CD4-positive, alpha-beta T cell (primary cell): ENCODE measurements at regions not wholly inside any gene's neighbourhood (a gene's known extent, or its start where the extent isn't known, plus 50 kb on each side); places are given as distances from the start of the nearest gene placed in this dataset.

Source experiments
- ATAC-seq: fragments of 200-7000 bp; cut with Tn5 transposase; one replicate; pipeline ENCODE4 v1.10.0; 2022; ENCODE audit warnings: mild to moderate bottlenecking; ENCODE audit not compliant: poor library complexity
- CTCF ChIA-PET: fragments of 350-600 bp; sonication (Branson Sonifier 250); formaldehyde crosslinking; loops from one replicate; lab custom pipeline; 2021; ENCODE audit warnings: antibody characterized with exemption, inconsistent platforms; lab: Charles Lee
- POLR2A ChIA-PET: fragments of 350-600 bp; sonication (Branson Sonifier 250); formaldehyde crosslinking; loops from one replicate; lab custom pipeline; 2021; ENCODE audit warnings: antibody characterized with exemption, inconsistent platforms; lab: Charles Lee
- DNase-seq, 14 experiments: peaks; one replicate each; pipeline ENCODE4 v3.0.0-alpha.2; 2013 to 2020; ENCODE audit warnings: mixed read lengths in 2 of 14
- H3K27ac ChIP-seq, 2 donors: one replicate each; pipeline versions ENCODE4 v1.5.1 to v1.7.0; 2013; ENCODE audit warnings: low read length in 2 of 2, low read depth in 1 of 2, mild to moderate bottlenecking in 1 of 2
- H3K27me3 ChIP-seq, 2 experiments: 1 replicate in 1 of 2; 2 replicates in 1 of 2; pipeline versions ENCODE4 v1.6.1 to v1.7.0; 2013; ENCODE audit warnings: low read length in 2 of 2, control low read depth in 1 of 2, mild to moderate bottlenecking in 1 of 2, moderate library complexity in 1 of 2; ENCODE audit not compliant: insufficient read depth in 2 of 2, control insufficient read depth in 1 of 2
- H3K36me3 ChIP-seq: one replicate; pipeline ENCODE4 v1.6.1; 2013; ENCODE audit warnings: low read length, control low read depth; ENCODE audit not compliant: insufficient read depth
- H3K4me1 ChIP-seq: one replicate; pipeline ENCODE4 v1.6.1; 2013; ENCODE audit warnings: low read length, control low read depth; ENCODE audit not compliant: insufficient read depth
- H3K4me3 ChIP-seq: one replicate; pipeline ENCODE4 v1.5.1; 2013; ENCODE audit warnings: mild to moderate bottlenecking, low read length, moderate library complexity
- H3K9me3 ChIP-seq, 2 experiments: 1 replicate in 1 of 2; 2 replicates in 1 of 2; pipeline versions ENCODE4 v1.6.1 to v1.7.0; 2013; ENCODE audit warnings: low read length in 2 of 2, mild to moderate bottlenecking in 2 of 2, control low read depth in 1 of 2, moderate library complexity in 1 of 2; ENCODE audit not compliant: control insufficient read depth in 1 of 2, insufficient read depth in 1 of 2
- H3K27ac Mint-ChIP-seq: one replicate; pipeline ENCODE4 v1.8.0; 2020; ENCODE audit warnings: mixed read lengths
- H3K27me3 Mint-ChIP-seq: one replicate; pipeline ENCODE4 v1.8.0; 2021; ENCODE audit warnings: mixed read lengths
- H3K36me3 Mint-ChIP-seq: one replicate; pipeline ENCODE4 v1.8.0; 2021; ENCODE audit warnings: low read depth, mixed read lengths
- H3K4me1 Mint-ChIP-seq: one replicate; pipeline ENCODE4 v1.8.0; 2021; ENCODE audit warnings: low read depth, mixed read lengths
- H3K4me3 Mint-ChIP-seq: one replicate; pipeline ENCODE4 v1.8.0; 2020; ENCODE audit warnings: mild to moderate bottlenecking, mixed read lengths
- H3K9me3 Mint-ChIP-seq: one replicate; pipeline ENCODE4 v1.8.0; 2020; ENCODE audit warnings: mixed read lengths
- CTCF ChIP-seq: fragments of 200-600 bp; IDR thresholded peaks from one replicate; pipeline ENCODE4 v1.8.0; 2022; ENCODE audit warnings: antibody characterized with exemption, mild to moderate bottlenecking
- intact Hi-C, 2 experiments: fragments of 100-400 bp; cut with DNase I in 1 of 2; cut with micrococcal nuclease in 1 of 2; formaldehyde crosslinking; loops; one replicate each; pipeline versions ENCODE4 v1.15.1 to v1.9.0; 2023 to 2025; cut with DNase I, micrococcal nuclease

- no peak overlapping the region for H3K4me3 Mint-ChIP-seq
- H3K4me1 Mint-ChIP-seq = no peaks in the 10 kb centered on the region
- ATAC-seq = no peak
- intact Hi-C loops = no loop called here
- H3K4me1 ChIP-seq = no peaks in the 10 kb centered on the region
- H3K9me3 ChIP-seq = peaks cover 4 to 14% of the 10 kb centered on the region in 2 experiments
- no peaks in the 10 kb centered on the region for H3K27me3 ChIP-seq
- H3K4me3 ChIP-seq = no peak overlapping the region
- ChIA-PET CTCF (no interaction called here), POLR2A (no interaction called here)
- H3K27me3 Mint-ChIP-seq = no peaks in the 10 kb centered on the region
- no peak for TF ChIP-seq CTCF
- peaks cover 23% of the 10 kb centered on the region for H3K9me3 Mint-ChIP-seq
- no peaks in the 10 kb centered on the region for H3K36me3 ChIP-seq
- no peak for DNase-seq
- no peak overlapping the region for H3K27ac Mint-ChIP-seq
- H3K27ac ChIP-seq = no peak overlapping the region
- no peaks in the 10 kb centered on the region for H3K36me3 Mint-ChIP-seq
Measured at GRCh38 chr1:105416261-105416660, 1640.2 kb upstream of the PRMT6 start.

- Histone ChIP-seq H3K9me3 (peaks cover 4 to 7% of the 10 kb centered on the region in 2 experiments), H3K4me1 (no peaks in the 10 kb centered on the region), H3K36me3 (no peaks in the 10 kb centered on the region), H3K27me3 (no peaks in the 10 kb centered on the region), H3K4me3 (no peak overlapping the region), H3K27ac (no peak overlapping the region)
- Mint-ChIP-seq H3K36me3 (no peaks in the 10 kb centered on the region), H3K27me3 (no peaks in the 10 kb centered on the region), H3K4me3 (no peak overlapping the region), H3K9me3 (peaks cover 15% of the 10 kb centered on the region), H3K4me1 (no peaks in the 10 kb centered on the region), H3K27ac (no peak overlapping the region)
- ATAC-seq (no peak), DNase-seq (no peak)
- ChIA-PET CTCF (no interaction called here), POLR2A (no interaction called here)
- intact Hi-C loops = no loop called here
- no peak for TF ChIP-seq CTCF
Measured at GRCh38 chr1:105419030-105419429, 1637.4 kb upstream of the PRMT6 start.

- Histone ChIP-seq H3K27ac (no peak overlapping the region), H3K27me3 (no peaks in the 10 kb centered on the region), H3K4me3 (no peak overlapping the region), H3K9me3 (peaks cover 0 to 4% of the 10 kb centered on the region in 2 experiments), H3K36me3 (no peaks in the 10 kb centered on the region), H3K4me1 (no peaks in the 10 kb centered on the region)
- Mint-ChIP-seq H3K36me3 (no peaks in the 10 kb centered on the region), H3K27ac (no peak overlapping the region), H3K27me3 (no peaks in the 10 kb centered on the region), H3K9me3 (peaks cover 2% of the 10 kb centered on the region), H3K4me1 (no peaks in the 10 kb centered on the region), H3K4me3 (no peak overlapping the region)
- POLR2A ChIA-PET = no interaction called here
- ATAC-seq (no peak), DNase-seq (no peak)
- CTCF ChIA-PET = no interaction called here
- intact Hi-C loops = no loop called here
- no peak for TF ChIP-seq CTCF
Measured at GRCh38 chr1:105427543-105427942, 1628.9 kb upstream of the PRMT6 start.
